NCI-H1105 (cell line): ENCODE measurements at regions not wholly inside any gene's neighbourhood (a gene's known extent, or its start where the extent isn't known, plus 50 kb on each side); places are given as distances from the start of the nearest gene placed in this dataset.
"Not testable (repeated sequence)": the region's sequence is repeated elsewhere in the genome, so short reads cannot be mapped to it uniquely, and the experiment has no call there.

Experiments
- DNase-seq: peaks from one replicate; lab custom pipeline; 2025; lab: John Stamatoyannopoulos, UW

DNA sequence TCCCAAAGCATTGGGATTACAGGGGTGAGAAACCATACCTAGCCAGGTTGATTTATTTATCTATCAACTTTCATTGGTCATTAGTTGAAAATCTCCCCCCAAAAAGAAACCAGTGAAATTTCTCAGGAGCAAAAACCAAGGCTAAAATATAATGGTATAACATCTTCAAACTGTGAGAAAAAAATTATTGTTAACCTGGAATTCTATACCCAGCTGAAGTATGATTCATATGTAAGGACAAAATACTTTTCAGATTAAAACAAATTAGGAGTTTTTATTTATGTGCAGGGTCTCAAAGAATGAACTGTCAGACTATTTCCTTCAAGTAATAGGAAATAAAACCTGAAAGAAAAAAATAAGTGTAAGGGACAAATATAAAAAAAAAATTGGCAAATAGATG lies 1053.9 kb downstream of the UQCRFS1 start:
- no peak for DNase-seq

DNA sequence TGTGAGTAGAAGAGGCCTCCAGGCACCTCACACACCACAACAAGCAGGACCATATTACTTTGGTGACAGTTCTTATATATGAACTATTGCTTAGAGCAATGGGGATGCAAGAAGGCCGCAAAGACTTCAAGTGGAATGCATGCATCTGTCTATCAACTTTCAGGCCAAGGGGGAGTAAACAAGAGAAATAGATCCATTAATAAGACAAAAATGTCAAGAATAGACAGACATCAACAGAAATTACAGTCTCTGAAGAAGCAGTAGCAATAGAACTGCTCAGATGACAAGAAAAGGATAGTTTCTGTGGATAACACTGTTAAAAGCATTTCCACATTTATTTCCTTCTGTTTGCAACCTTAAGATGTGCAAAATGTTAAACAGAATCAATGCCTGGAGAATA lies 1057.7 kb downstream of the UQCRFS1 start:
- DNase-seq, result no peak

DNA sequence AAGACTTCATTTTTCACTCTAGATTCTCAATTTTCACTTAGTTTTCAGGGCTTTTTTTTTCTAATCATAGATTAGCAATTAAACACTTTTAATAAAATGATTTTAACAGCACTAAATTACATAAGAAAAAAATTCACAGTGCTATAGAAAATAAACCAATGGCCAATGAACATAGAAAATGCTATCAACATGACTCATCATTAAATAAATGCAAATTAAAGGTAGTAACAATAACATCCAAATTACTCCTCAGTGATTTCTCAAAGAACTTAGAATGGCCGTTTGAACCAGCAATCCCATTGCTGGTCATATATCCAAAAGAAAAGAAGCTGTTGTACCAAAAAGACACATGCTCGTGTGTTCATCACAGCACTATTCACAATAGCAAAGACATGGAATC lies 1058.9 kb downstream of the UQCRFS1 start:
- no peak for DNase-seq

DNA sequence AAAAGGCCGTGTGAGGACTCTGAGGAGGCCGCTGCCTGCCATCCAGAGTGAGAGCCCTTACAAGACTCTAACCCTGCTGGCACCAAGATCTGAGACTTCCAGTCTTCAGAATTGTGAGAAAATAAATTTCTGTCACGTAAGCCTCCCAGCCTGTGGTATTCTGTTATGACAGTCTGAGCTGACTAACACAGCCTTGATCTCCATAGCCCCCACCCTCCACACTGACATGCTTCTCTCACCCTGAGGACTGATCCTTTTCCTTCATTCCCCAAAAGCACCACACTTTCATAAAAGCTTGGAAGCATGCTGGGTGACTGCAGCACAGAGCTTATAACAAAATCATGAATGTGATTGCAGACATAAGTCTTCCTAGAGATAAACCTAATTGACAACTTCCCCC lies 1059.8 kb downstream of the UQCRFS1 start:
- no peak for DNase-seq

DNA sequence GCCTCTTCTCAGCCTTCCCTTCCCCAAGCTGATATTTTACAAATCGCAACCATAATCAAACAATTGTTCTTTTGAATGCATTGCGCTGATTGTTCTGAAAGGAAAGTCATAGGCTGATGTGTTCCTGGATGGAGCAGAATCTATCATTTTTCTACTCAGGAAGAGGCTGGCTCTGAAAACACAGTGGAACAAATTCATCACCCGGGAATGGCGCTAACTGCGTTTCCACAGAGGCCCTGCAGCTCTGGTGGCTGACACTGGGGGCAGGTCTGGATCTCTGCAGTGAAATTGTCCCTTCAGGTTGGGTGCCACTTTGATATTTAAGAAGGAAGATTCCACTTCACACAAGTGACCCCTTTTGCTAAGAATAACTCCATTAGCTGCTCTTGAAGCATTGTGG lies 1060.8 kb downstream of the UQCRFS1 start:
- DNase-seq, result no peak

DNA sequence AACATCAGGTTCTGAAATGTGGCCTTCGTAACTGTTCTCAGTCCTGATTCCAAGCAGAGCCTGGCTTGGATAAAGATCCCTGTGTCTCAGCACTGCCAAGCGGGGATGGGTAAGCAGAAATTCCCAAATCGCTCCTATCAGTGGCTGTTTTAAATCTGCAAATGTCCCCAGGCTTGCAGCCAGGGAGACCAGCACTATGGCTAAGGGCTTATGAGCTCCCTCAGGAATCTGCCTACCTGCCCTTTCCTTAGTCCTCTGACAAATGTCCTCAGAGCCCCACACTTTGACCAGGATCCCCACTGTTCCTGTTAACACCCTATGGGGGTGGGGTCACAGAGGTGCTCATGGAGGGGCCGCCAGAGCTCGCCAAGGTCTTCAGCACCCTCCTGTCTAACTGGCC lies 1062.8 kb downstream of the UQCRFS1 start:
- no peak for DNase-seq

DNA sequence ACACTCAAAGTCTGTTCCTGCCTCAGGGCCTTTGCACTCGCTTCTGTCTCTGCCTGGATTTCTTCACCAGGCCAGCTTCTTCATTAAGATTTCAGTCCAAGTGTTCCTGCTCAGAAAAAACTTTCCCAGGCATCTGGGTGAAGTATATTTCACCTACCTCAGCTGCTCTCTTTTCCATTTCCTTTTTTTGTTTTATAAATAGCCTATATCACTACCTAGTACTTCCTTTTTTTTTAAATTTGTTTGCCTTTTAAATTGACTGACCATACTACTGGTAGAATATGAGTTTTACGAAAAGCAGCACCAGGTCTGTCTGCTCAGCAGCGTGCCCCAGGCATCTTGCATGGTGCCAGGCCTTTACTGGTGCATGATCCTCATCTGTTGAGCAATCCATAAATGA lies 1064.4 kb downstream of the UQCRFS1 start:
- no peak for DNase-seq

DNA sequence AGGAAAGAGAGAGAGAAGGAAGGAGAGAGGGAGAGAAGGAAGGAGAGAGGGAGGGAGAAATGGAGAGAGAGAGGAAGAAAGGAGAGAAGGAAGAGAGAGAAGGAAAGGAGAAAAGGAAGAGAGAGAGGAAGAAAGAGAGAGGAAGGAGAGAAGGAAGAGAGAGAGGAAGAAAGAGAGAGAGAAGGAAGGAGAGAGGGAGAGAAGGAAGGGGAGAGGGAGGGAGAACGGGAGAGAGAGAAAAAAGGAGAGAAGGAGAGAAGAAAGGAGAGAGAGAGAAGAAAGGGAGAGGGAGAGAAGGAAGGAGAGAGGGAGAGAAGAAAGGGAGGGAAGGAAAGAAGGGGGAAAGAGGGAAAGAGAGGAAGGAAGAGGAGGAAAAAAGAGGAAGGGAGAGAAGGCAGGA lies 1070.7 kb downstream of the UQCRFS1 start:
- no peak for DNase-seq

DNA sequence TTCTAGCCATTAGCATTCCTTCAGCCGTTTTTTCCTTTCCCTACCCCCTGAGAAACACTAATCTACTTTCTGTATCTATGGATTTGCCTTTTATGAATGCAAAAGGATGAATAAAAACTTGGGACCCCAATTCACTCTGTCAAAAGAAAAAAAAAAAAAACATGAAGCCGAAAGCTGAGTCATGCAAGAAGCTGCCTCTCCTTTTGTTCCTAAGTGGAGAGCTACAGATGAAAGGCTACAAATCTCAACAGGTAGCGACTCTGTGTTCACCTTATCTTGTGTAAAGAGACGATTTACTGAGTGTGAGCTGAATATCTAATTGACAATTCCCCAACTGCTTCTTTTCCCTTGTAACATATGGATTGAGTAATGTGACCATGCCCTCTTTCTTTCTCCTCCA lies 1072.8 kb downstream of the UQCRFS1 start:
- DNase-seq, result no peak

DNA sequence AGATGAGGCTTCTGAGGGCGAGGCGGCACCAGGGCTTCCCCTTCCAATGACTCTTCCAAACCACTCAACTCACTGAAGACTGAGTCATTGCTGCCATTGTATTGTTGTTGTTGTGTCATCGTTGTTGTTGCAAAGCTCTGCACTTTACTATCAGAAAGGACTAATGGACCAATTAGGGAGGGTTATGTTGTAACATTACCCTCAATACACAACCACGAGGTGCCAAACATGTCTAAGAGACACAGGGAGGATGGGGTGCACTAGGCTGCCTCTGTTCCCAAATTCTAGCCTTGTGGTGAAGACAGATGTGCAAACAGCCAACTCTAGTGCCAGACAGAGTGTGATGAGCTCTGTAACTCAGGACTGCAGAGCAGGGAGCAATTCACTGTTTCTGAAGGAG lies 1075.2 kb downstream of the UQCRFS1 start:
- DNase-seq, result no peak

DNA sequence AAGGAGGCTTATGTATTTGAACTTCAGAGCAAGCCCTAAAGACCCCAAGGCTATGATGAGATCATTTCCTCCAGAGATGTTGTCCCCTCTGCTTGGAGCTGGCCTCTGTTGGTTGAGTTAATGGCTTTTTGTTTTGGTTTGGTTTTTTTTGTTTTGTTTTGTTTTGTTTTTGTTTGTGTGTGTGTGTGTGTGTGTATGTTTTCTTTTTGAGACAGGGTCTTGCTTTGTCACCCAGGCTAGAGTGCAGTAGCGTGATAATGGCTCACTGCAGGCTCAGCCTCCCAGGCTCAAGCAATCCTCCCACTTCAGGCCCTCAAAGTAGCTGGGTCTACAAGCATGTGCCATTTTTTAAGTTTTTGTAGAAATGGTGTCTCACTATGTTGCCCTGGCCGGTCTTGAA lies 1076.2 kb downstream of the UQCRFS1 start:
- DNase-seq, result no peak

DNA sequence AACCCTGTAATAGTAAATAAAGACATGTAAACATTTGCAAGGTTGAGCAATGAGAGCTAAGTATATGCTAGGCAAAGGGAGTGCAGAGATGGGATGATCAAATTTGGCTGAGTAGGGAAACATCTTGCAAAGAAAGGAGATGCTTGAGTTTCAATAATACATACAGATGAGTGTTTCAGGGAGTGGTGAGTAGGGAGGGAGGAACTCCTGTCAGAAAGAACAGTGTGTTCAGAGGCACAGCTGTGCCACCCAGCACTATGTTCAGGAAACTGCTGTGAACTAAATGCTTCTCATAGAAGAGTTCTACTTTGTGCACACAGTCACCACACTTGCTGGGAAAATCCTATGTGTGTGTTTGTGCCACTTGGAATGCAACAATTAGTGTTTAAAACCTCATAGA lies 1077.1 kb downstream of the UQCRFS1 start:
- DNase-seq, result no peak

DNA sequence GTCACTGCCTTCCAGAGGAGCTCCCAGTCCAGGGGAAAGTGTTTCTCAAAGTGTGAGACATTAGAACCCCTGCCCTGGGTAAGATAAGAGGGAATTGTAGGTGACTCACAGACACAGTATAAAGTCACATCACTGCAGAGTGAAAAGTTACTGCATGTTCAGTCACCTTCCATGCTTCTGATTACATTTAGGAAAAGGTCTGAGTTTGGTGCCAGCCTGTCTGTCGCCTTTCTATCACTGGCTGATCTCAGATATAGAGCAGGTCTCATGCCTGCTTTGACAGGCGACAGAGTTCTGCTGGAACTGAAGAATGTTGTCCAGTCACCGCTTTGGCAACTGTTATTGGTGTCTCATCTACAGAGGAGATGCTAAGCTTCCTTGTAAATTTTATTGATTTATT lies 1078.6 kb downstream of the UQCRFS1 start:
- DNase-seq, result no peak

DNA sequence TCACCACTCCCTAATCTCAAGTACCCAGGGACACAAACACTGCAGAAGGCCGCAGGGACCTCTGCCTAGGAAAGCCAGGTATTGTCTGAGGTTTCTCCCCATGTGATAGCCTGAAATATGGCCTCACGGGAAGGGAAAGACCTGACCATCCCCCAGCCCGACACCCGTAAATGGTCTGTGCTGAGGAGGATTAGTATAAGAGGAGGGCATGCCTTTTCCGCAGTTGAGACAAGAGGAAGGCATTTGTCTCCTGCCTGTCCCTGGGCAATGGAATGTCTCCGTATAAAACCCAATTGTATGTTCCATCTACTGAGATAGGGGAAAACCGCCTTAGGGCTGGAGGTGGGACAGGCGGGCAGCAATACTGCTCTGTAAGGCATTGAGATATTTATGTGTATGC lies 1082.1 kb downstream of the UQCRFS1 start:
- not testable (repeated sequence) for DNase-seq

DNA sequence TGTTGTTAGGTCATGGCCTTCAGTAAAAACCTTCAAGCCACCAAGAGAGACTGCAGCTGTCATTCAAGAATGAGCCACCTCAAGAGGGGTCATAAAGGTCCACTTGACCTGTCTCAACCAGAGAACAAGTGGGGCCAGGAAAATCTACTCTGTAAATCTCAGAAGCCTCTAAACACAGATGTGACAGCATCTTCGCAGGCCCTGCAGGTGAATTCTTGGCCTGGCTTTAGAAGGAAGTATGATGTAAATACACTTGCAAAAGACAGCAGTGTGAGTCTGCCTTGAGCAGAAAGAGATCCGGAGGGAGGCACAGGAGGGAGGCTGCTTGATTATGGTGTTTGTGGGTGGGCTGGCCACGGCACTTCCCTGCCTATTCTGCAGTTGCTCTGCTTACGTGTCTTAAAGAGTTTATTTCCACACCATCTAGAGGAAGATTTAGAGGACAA lies 1082.9 kb downstream of the UQCRFS1 start:
- DNase-seq, result no peak

DNA sequence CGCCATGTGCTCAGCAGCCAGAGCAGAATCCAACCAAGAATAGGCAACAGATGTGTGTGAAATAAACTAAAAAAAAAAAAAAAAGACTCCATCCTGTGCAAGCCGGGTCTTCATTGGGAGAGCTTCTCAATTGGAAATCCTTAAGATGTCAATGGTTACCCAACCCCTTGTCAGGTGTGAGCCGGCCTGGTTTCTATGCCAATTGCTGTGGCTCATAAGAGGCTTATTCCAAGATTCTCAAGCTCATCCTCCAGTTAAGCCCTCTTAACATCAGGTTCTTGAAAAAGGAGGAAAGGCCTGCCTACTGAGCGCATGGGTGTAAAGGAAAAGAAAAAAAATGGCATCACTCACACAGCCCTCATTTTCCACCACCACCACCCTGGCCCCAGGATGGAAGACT lies 1084.6 kb downstream of the UQCRFS1 start:
- no peak for DNase-seq

DNA sequence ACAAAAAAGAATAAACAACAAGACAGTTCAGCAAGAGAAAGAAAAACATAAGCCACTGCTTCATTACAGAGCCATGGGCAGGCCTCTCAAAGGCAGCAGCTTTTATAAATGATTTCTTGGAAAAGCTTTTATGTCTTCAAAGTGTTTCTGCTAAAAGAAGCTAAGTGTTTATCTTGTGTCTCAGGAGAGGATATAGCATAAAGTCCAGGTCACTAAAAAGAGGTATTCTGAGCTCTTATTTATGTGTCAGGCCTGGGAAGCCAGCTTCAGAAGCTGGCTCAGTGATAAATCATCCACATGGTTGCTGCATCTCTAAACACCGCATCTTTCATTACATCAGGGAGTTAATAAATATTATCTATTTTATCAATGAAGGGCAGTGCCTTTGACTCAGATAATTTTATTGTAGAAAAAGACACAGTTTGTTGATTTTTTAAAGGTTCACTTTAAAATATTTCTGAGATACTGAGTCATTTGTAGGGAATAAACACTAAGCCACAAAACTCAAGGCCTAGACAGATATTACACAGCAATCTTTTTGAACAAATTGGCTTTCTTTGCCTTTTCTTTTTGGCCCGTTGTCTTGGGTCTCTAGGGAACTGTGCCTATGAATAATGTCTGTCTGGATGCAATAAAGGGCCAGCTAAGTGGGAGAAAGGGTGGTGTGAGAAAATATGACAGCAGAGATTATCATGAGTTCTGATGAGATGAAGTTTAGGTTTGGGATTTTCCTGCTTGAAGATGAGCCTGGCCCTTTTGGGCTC lies 1086.6 kb downstream of the UQCRFS1 start:
- no peak for DNase-seq

DNA sequence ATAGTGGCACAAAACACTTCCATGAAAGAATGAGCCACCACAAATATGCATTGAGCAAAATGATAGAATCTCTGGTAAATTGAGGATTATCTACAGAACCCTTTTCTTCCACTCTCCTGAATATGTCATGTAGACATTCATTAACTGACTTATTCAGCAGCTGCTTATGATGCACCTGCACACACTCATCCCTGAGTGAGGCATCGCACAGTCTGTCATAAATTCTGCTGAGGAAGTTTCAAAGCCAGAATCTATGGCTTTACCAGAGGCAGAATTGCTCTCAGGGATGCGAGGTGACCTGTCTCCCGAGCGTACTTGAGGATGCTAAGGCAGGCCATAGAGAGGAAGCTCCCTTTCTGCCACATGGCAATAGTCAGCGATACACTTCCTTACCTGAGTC lies 1090.2 kb downstream of the UQCRFS1 start:
- DNase-seq, result no peak

DNA sequence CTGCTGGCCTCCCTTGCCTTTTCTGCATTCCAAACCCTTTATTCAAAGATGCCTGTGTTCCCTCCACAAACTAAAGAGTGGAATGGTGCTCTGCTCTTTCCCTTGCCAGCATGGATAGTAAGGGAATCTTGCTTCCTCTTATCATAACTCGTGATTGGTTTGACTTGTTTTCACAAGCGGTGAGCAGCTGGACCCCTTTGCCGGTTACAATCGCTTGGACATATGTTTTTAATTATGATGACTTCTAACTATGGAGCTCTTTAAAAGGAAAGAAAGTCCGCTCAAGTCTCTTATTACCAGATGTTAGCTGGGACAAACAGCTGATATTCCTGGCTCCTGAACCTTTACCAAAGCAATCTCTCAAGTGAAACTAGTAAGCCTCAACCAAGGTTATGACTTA lies 1094.7 kb downstream of the UQCRFS1 start:
- DNase-seq, result no peak

DNA sequence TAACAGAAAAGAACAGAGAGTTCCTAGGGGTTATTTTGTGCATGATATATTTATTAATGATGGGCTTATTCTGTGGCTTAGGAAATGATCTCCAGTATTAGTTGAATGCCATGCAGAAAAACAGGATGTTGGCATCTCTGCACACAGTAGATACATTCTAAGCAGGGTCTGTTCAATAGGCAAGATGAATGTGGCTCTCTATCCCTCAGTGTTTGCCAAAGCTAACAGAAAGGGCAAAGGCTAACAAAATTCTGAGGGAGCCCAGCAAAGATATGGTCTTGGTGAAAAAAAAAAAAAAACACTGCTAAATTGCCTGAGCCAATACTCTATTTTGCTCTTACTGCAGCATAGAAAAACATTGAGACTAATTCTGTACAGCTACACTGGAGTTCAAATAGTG lies 1095.8 kb downstream of the UQCRFS1 start:
- DNase-seq, result no peak

DNA sequence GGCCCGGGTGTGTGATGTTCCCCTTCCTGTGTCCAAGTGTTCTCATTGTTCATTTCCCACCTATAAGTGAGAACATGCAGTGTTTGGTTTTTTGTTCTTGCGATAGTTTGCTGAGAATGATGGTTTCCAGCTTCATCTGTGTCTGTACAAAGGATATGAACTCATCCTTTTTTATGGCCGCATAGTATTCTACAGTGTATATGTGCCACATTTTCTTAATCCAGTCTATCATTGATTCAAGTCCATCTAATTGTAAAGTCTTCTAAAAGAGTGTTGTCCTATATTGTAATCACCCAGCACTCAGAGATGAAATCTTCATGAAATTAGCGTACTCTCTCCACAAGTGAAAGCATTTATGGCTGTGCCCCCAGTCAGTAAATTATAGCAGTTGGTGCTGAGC lies 1096.6 kb downstream of the UQCRFS1 start:
- DNase-seq, result not testable (repeated sequence)

DNA sequence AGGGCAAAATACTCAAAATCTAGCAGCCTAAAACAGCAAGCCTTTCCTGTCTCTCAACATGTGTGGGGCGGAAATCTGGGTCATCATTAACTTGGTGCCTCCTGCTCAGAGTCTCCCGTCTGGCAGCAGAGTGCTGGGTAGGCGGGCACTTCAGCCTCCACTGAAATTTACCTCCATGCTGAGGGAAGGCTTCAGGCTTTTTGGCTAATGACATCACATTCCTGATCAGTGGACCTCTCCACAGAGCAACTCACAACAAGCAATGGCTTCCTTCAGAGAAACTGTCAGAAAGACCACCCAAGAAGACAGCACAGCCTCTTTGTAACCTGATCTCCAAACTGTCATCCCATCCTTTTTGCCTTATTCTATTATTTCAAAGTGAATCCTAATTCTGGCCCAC lies 1109.0 kb downstream of the UQCRFS1 start:
- no peak for DNase-seq

DNA sequence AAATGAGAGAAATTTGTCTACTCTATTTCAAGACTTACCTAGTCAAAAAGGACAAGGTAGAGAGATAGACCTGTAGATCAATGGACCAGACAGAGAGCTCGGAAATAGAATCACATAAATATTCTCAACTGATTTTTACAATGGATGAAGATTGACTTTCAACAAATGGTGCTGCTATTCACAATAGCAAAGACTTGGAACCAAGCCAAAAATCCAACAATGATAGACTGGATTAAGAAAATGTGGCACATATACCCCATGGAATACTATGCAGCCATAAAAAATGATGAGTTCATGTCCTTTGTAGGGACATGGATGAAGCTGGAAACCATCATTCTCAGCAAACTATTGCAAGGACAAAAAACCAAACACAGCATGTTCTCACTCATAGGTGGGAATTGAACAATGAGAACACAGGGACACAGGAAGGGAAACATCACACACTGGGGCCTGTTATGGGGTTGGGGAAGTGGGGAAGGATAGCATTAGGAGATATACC lies 1128.2 kb downstream of the UQCRFS1 start:
- DNase-seq, result not testable (repeated sequence)

DNA sequence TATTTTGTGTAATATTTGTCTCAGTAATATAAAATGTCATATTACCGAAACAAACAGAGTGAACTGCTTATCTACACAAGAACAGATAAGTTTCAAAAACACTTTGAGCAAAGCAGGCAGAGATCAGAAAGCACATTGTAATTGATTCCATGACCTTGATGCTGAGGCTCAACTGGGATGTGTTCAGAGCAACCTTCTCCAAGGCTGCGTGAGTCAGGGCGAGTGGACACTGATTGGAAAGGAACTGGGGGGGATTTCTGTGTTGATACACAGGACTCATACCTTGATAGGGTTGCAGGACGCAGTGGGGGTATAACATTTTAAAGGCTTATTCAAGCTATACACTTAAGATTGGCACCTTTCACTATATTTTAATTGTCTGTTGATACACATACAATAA lies 1136.3 kb downstream of the UQCRFS1 start:
- no peak for DNase-seq
